GM12878 (cell line): ENCODE measurements at regions not wholly inside any gene's neighbourhood (a gene's known extent, or its start where the extent isn't known, plus 50 kb on each side); places are given as distances from the start of the nearest gene placed in this dataset.

Source experiments
- CTCF ChIP-seq, 3 experiments: IDR thresholded peaks in 2 of 3; conservative IDR thresholded peaks in 1 of 3; 2 replicates each; pipeline ENCODE4 v1.5.1; 2011; ENCODE audit warnings: low read depth in 3 of 3, low read length in 3 of 3, mild to moderate bottlenecking in 3 of 3, control low read depth in 2 of 3, moderate library complexity in 2 of 3, inconsistent platforms in 1 of 3, mixed read lengths in 1 of 3; ENCODE audit not compliant: control insufficient read depth in 2 of 3, insufficient read depth in 1 of 3; ENCODE audit errors: extremely low read depth in 1 of 3
- EP300 ChIP-seq, 2 experiments: fragments of 150-350 bp in 1 of 2; IDR thresholded peaks; 2 replicates each; pipeline ENCODE4 v1.6.1; 2011 to 2012; ENCODE audit warnings: low read depth in 2 of 2, low read length in 2 of 2, borderline replicate concordance in 1 of 2, improper control_type of control experiment in 1 of 2, inconsistent platforms in 1 of 2; ENCODE audit not compliant: control insufficient read depth in 1 of 2
- KDM1A ChIP-seq: fragments of 200-600 bp; sonication (generic); IDR thresholded peaks from 2 replicates; pipeline ENCODE4 v1.6.1; 2016; ENCODE audit warnings: borderline replicate concordance
- NRF1 ChIP-seq: conservative IDR thresholded peaks from 2 replicates; pipeline ENCODE4 v1.6.1; 2011; ENCODE audit warnings: mild to moderate bottlenecking, low read depth, low read length, improper control_type of control experiment
- POLR2A ChIP-seq: IDR thresholded peaks from 2 replicates; pipeline ENCODE4 v1.6.1; 2011; ENCODE audit warnings: low read depth, mild to moderate bottlenecking, low read length
- POLR2AphosphoS5 ChIP-seq: IDR thresholded peaks from 2 replicates; pipeline ENCODE4 v1.6.1; 2011; ENCODE audit warnings: mild to moderate bottlenecking, low read length, inconsistent platforms
- TCF7 ChIP-seq: IDR thresholded peaks from 2 replicates; pipeline ENCODE4 v1.6.1; 2014; ENCODE audit warnings: antibody characterized with exemption, borderline replicate concordance
- ZBTB11 ChIP-seq: fragments of 450-650 bp; formaldehyde crosslinking; IDR thresholded peaks from 2 replicates; pipeline ENCODE4 v1.5.0; 2022; ENCODE audit warnings: mild to moderate bottlenecking, missing genetic modification characterization
- ZZZ3 ChIP-seq: IDR thresholded peaks from 2 replicates; pipeline ENCODE4 v1.6.1; 2011; ENCODE audit warnings: low read depth; ENCODE audit not compliant: control insufficient read depth, insufficient read length

- TF ChIP-seq EP300 (IDR thresholded peaks at IDR 0.05; ENCODE audit: borderline replicate concordance in 1 of 2, control insufficient read depth in 1 of 2, low read depth in 2 of 2, low read length in 2 of 2): no peak
- TF ChIP-seq ZZZ3: no peak
- no peak for TF ChIP-seq POLR2AphosphoS5
- no peak for TF ChIP-seq POLR2A
- no peak for TF ChIP-seq CTCF (IDR thresholded peaks at IDR 0.05 in 2 of 3, conservative IDR thresholded peaks at IDR 0.05 in 1 of 3; ENCODE audit: control insufficient read depth in 2 of 3, extremely low read depth in 1 of 3, insufficient read depth in 1 of 3, low read depth in 3 of 3, low read length in 3 of 3)
- no peak for TF ChIP-seq ZBTB11 (CRISPR knock-in tag)
- no peak for TF ChIP-seq TCF7
- no peak for TF ChIP-seq NRF1
- TF ChIP-seq KDM1A: no peak
Measured at GRCh38 chr13:34849406-34849805, 92.7 kb upstream of the NBEA start.
